ENCODE measurements at regions not wholly inside any gene's neighbourhood (a gene's known extent, or its start where the extent isn't known, plus 50 kb on each side); places are given as distances from the start of the nearest gene placed in this dataset.

DNA sequence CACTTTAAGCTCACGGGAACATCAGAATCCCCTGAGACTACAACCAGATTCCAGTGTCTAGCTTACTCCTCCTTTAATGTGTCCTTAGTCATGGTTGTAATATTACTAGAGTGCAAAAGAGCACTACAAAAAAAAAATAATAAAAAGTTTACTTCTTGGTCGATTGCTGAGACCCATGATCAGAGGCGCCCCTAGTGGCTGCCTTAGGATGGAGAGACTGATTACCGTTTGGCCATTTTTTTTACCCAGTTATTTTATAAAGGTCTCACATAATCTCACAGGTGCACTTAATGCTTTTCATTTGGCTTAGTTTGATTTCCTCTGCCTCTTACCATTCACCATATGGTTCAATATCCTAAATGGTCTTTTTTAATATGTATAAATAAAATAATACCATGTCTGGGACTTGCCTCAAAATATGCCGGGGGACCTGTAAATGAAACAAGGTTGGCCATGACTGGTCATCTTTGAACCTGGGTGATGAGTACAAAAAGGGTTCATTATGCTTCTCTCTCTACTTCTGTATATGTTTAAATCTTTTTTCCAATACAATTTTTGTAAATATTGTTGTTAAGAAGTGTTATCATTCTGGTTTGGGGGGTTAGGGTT lies 331.5 kb upstream of the NFE2L3 start:
- Histone ChIP-seq H3K9me3 (no peaks in the 10 kb centered on the region), H3K36me3 (no peaks in the 10 kb centered on the region), H3K27me3 (peaks cover 0 to 15% (median 0%) of the 10 kb centered on the region in 4 donors), H3K4me1 (no peaks in the 10 kb centered on the region), H3K27ac (no peak overlapping the region), H3K4me3 (no peak overlapping the region)
- DNase-seq, result no peak
- TF ChIP-seq POLR2A (IDR thresholded peaks at IDR 0.05), result no peak
- TF ChIP-seq CTCF (IDR thresholded peaks at IDR 0.05), result peak in 2 of 6 experiments; percentile 30 to 37
- intact Hi-C loops (cut with DNase I), result no loop called here
- WGBS, 2 donors, result 53 to 75% methylated on average over 5 of the region's 5 CpGs

- Histone ChIP-seq H3K27ac (no peak overlapping the region), H3K4me3 (no peak overlapping the region), H3K4me1 (no peaks in the 10 kb centered on the region), H3K27me3 (peaks cover 0 to 15% (median 0%) of the 10 kb centered on the region in 4 donors), H3K36me3 (no peaks in the 10 kb centered on the region), H3K9me3 (no peaks in the 10 kb centered on the region)
- no peak for TF ChIP-seq CTCF (IDR thresholded peaks at IDR 0.05)
- no peak for TF ChIP-seq POLR2A (IDR thresholded peaks at IDR 0.05)
- DNase-seq, result no peak
- 78 to 79% methylated on average over 2 to 3 of the region's 3 CpGs for WGBS, 2 donors
- intact Hi-C loops (cut with DNase I), result no loop called here
Measured at GRCh38 chr7:25821225-25821624, 330.8 kb upstream of the NFE2L3 start.

GRCh38 chr7:25822823-25823222 lies 329.2 kb upstream of the NFE2L3 start:
- no peak for DNase-seq
- Histone ChIP-seq H3K4me1 (no peaks in the 10 kb centered on the region), H3K27ac (no peak overlapping the region), H3K27me3 (peaks cover 0 to 15% (median 0%) of the 10 kb centered on the region in 4 donors), H3K36me3 (no peaks in the 10 kb centered on the region), H3K4me3 (no peak overlapping the region), H3K9me3 (no peaks in the 10 kb centered on the region)
- WGBS, 2 donors, result 84 to 89% methylated on average over 4 of the region's 4 CpGs
- intact Hi-C loops (cut with DNase I), result no loop called here
- TF ChIP-seq CTCF (IDR thresholded peaks at IDR 0.05), result no peak
- no peak for TF ChIP-seq POLR2A (IDR thresholded peaks at IDR 0.05)

GRCh38 chr7:25823571-25823970 lies 328.4 kb upstream of the NFE2L3 start:
- no peak overlapping the region for H3K27ac ChIP-seq
- H3K27me3 ChIP-seq, result peaks cover 0 to 15% (median 0%) of the 10 kb centered on the region in 4 donors
- intact Hi-C loops (cut with DNase I), result no loop called here
- no peak for DNase-seq
- no peak overlapping the region for H3K4me3 ChIP-seq
- no peaks in the 10 kb centered on the region for H3K9me3 ChIP-seq
- no peak for TF ChIP-seq CTCF (IDR thresholded peaks at IDR 0.05)
- TF ChIP-seq POLR2A (IDR thresholded peaks at IDR 0.05), result no peak
- H3K36me3 ChIP-seq, result no peaks in the 10 kb centered on the region
- no peaks in the 10 kb centered on the region for H3K4me1 ChIP-seq

- Histone ChIP-seq H3K27ac (no peak overlapping the region), H3K4me3 (no peak overlapping the region), H3K27me3 (peaks cover 0 to 10% (median 0%) of the 10 kb centered on the region in 4 donors), H3K36me3 (no peaks in the 10 kb centered on the region), H3K4me1 (no peaks in the 10 kb centered on the region), H3K9me3 (no peaks in the 10 kb centered on the region)
- intact Hi-C loops (cut with DNase I), result no loop called here
- TF ChIP-seq CTCF (IDR thresholded peaks at IDR 0.05) (no peak), POLR2A (IDR thresholded peaks at IDR 0.05) (no peak)
- DNase-seq, result no peak
- WGBS, 2 donors, result 63 to 81% methylated on average over 1 of the region's 1 CpG
Measured at GRCh38 chr7:25828468-25828867, 323.5 kb upstream of the NFE2L3 start.
